CD8-positive, alpha-beta memory T cell (primary cell): ENCODE measurements at regions not wholly inside any gene's neighbourhood (a gene's known extent, or its start where the extent isn't known, plus 50 kb on each side); places are given as distances from the start of the nearest gene placed in this dataset.

Source experiments
- CTCF ChIA-PET: fragments of 350-600 bp; sonication (Branson Sonifier 250); formaldehyde crosslinking; loops from one replicate; lab custom pipeline; 2021; ENCODE audit warnings: antibody characterized with exemption; lab: Charles Lee
- POLR2A ChIA-PET: fragments of 350-600 bp; sonication (Branson Sonifier 250); formaldehyde crosslinking; loops from one replicate; lab custom pipeline; 2021; ENCODE audit warnings: antibody characterized with exemption; lab: Charles Lee
- DNase-seq, 5 donors: peaks; one replicate each; pipeline versions ENCODE4 v3.0.0 to v3.0.0-alpha.2; 2020 to 2022; ENCODE audit warnings: mixed read lengths in 1 of 5
- H3K27ac ChIP-seq: one replicate; pipeline ENCODE4 v1.7.0; 2013; ENCODE audit warnings: low read depth, mild to moderate bottlenecking, low read length, moderate library complexity
- H3K27me3 ChIP-seq: 2 replicates; pipeline ENCODE4 v1.7.0; 2013; ENCODE audit warnings: low read length, mild to moderate bottlenecking; ENCODE audit not compliant: insufficient read depth, poor library complexity, severe bottlenecking
- H3K36me3 ChIP-seq: 2 replicates; pipeline ENCODE4 v1.7.0; 2013; ENCODE audit warnings: mild to moderate bottlenecking, low read length, moderate library complexity; ENCODE audit not compliant: insufficient read depth
- H3K4me1 ChIP-seq: 2 replicates; pipeline ENCODE4 v1.7.0; 2013; ENCODE audit warnings: mild to moderate bottlenecking, low read length, moderate library complexity; ENCODE audit not compliant: insufficient read depth
- H3K4me3 ChIP-seq: 2 replicates; pipeline ENCODE4 v1.7.0; 2013; ENCODE audit warnings: mild to moderate bottlenecking, low read length
- H3K9me3 ChIP-seq: 2 replicates; pipeline ENCODE4 v1.7.0; 2013; ENCODE audit warnings: mild to moderate bottlenecking, low read length
- H3K27ac Mint-ChIP-seq, 8 donors: one replicate each; pipeline ENCODE4 v1.8.0; 2020 to 2021; ENCODE audit warnings: mixed read lengths in 8 of 8, mild to moderate bottlenecking in 6 of 8, inconsistent platforms in 3 of 8, moderate library complexity in 3 of 8
- H3K27me3 Mint-ChIP-seq, 2 donors: one replicate each; pipeline ENCODE4 v1.8.0; 2020 to 2021; ENCODE audit warnings: mixed read lengths in 2 of 2, mild to moderate bottlenecking in 1 of 2, moderate library complexity in 1 of 2
- H3K36me3 Mint-ChIP-seq, 3 donors: one replicate each; pipeline ENCODE4 v1.8.0; 2020 to 2021; ENCODE audit warnings: mixed read lengths in 3 of 3, inconsistent platforms in 1 of 3, mild to moderate bottlenecking in 1 of 3
- H3K4me1 Mint-ChIP-seq, 3 donors: one replicate each; pipeline ENCODE4 v1.8.0; 2020 to 2021; ENCODE audit warnings: mixed read lengths in 3 of 3, inconsistent platforms in 1 of 3, mild to moderate bottlenecking in 1 of 3
- H3K4me3 Mint-ChIP-seq, 7 donors: one replicate each; pipeline ENCODE4 v1.8.0; 2020 to 2021; ENCODE audit warnings: mixed read lengths in 7 of 7, mild to moderate bottlenecking in 6 of 7, moderate library complexity in 4 of 7, inconsistent platforms in 2 of 7
- H3K9me3 Mint-ChIP-seq, 5 donors: one replicate each; pipeline ENCODE4 v1.8.0; 2020 to 2022; ENCODE audit warnings: mixed read lengths in 5 of 5, mild to moderate bottlenecking in 3 of 5, moderate library complexity in 2 of 5, inconsistent platforms in 1 of 5

GRCh38 chr3:94529816-94530215 is 467.0 kb downstream of the NSUN3 start:
- no peaks in the 10 kb centered on the region for H3K27me3 Mint-ChIP-seq
- H3K27ac ChIP-seq: no peak overlapping the region
- no peaks in the 10 kb centered on the region for H3K4me1 Mint-ChIP-seq
- H3K36me3 ChIP-seq: no peaks in the 10 kb centered on the region
- CTCF ChIA-PET: no interaction called here
- no peak overlapping the region for H3K4me3 ChIP-seq
- POLR2A ChIA-PET: no interaction called here
- no peak for DNase-seq
- H3K27me3 ChIP-seq: no peaks in the 10 kb centered on the region
- H3K9me3 Mint-ChIP-seq: peaks cover 0 to 5% (median 3%) of the 10 kb centered on the region in 5 donors
- H3K9me3 ChIP-seq: no peaks in the 10 kb centered on the region
- H3K4me3 Mint-ChIP-seq: no peak overlapping the region
- no peaks in the 10 kb centered on the region for H3K4me1 ChIP-seq
- peaks cover 0 to 1% (median 0%) of the 10 kb centered on the region in 3 donors for H3K36me3 Mint-ChIP-seq
- H3K27ac Mint-ChIP-seq: no peak overlapping the region

DNA sequence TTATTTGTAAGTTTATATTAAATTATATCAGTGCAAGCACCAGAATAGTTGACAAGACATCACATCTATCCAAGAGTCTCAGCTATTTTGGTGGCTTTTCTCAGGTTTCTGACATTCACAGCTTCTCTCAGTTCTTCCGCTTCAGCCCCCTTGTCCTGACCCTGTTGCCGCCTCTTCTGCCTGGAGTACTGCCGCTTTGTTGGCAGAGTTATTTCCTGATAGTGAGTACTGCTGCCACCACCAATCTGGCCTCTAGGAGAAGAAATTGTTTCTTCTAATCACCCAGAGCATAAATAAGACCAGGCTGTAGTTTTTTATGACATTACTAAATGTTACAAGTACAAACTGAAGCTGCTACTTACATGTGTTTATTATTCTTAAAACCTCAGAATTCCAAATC is 470.1 kb downstream of the NSUN3 start:
- no peaks in the 10 kb centered on the region for H3K27me3 Mint-ChIP-seq
- Histone ChIP-seq H3K27ac (no peak overlapping the region), H3K36me3 (no peaks in the 10 kb centered on the region), H3K4me3 (no peak overlapping the region), H3K27me3 (no peaks in the 10 kb centered on the region), H3K4me1 (no peaks in the 10 kb centered on the region), H3K9me3 (no peaks in the 10 kb centered on the region)
- H3K9me3 Mint-ChIP-seq: peaks cover 0 to 9% (median 3%) of the 10 kb centered on the region in 5 donors
- no peaks in the 10 kb centered on the region for H3K4me1 Mint-ChIP-seq
- H3K27ac Mint-ChIP-seq: no peak overlapping the region
- DNase-seq: no peak
- no peaks in the 10 kb centered on the region for H3K36me3 Mint-ChIP-seq
- POLR2A ChIA-PET: no interaction called here
- CTCF ChIA-PET: no interaction called here
- no peak overlapping the region for H3K4me3 Mint-ChIP-seq

DNA sequence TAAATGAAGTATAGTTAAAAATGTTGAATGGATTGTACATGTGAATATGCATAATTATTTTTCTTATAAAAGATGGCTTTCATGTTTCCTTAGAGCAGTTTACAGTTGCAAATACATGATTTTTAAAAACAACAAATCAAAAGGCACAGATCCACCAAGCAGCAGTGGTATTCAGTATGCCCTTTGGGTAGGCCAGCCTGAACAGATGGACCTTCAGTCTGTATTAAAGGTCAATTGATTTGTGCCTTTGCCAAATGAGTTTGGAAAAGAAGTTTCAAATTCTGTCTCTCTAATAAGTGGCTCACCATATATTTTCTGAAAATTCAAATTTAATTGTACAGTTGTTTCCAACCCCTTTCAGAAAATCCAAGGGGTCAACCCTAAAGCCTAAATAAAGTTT is 477.1 kb downstream of the NSUN3 start:
- Mint-ChIP-seq H3K9me3 (peaks cover 0 to 32% (median 3%) of the 10 kb centered on the region in 5 donors), H3K27me3 (no peaks in the 10 kb centered on the region), H3K4me3 (no peak overlapping the region), H3K27ac (no peak overlapping the region), H3K4me1 (no peaks in the 10 kb centered on the region), H3K36me3 (no peaks in the 10 kb centered on the region)
- POLR2A ChIA-PET: no interaction called here
- Histone ChIP-seq H3K27ac (no peak overlapping the region), H3K27me3 (no peaks in the 10 kb centered on the region), H3K9me3 (no peaks in the 10 kb centered on the region), H3K36me3 (no peaks in the 10 kb centered on the region), H3K4me1 (no peaks in the 10 kb centered on the region), H3K4me3 (no peak overlapping the region)
- CTCF ChIA-PET: no interaction called here
- DNase-seq: no peak

- POLR2A ChIA-PET: no interaction called here
- H3K4me1 ChIP-seq: no peaks in the 10 kb centered on the region
- no peak overlapping the region for H3K27ac Mint-ChIP-seq
- H3K27me3 ChIP-seq: no peaks in the 10 kb centered on the region
- H3K4me1 Mint-ChIP-seq: no peaks in the 10 kb centered on the region
- H3K9me3 ChIP-seq: no peaks in the 10 kb centered on the region
- CTCF ChIA-PET: no interaction called here
- H3K27ac ChIP-seq: no peak overlapping the region
- peaks cover 1 to 23% (median 7%) of the 10 kb centered on the region in 5 donors for H3K9me3 Mint-ChIP-seq
- no peaks in the 10 kb centered on the region for H3K27me3 Mint-ChIP-seq
- no peaks in the 10 kb centered on the region for H3K36me3 ChIP-seq
- no peak for DNase-seq
- no peak overlapping the region for H3K4me3 Mint-ChIP-seq
- H3K4me3 ChIP-seq: no peak overlapping the region
- H3K36me3 Mint-ChIP-seq: no peaks in the 10 kb centered on the region
Measured at GRCh38 chr3:94543161-94543560, 480.3 kb downstream of the NSUN3 start.

DNA sequence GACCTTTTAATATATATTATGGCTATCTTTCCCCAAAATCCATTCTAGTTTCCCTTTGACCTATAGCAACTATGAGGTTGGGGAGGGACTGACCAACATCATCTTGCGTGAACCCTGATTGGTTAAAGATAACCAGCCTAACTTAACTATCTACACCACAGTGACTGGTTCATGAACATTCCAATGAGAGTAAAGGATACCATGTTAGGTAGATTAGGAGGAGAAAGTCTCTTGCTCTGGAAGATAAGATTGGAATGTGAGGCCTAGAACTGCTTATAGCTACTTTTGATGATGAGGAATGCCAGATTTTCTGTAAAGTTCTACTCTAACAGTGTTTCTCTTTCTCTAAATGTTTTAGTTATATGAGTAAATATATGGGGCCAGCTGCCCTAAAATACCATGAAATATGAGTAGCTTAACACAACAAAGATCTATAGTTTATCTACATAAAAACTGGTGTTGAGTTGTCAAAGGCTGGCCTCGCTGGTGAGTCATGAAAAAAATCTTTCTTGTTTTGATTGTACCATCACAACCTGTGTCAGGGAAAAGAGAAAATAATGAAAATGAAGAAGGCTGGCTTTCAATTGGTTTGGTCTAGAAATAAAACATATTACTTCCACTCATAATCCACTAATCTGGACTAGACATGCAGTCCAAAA is 481.4 kb downstream of the NSUN3 start:
- no peaks in the 10 kb centered on the region for H3K27me3 Mint-ChIP-seq
- POLR2A ChIA-PET: no interaction called here
- Histone ChIP-seq H3K27ac (no peak overlapping the region), H3K36me3 (no peaks in the 10 kb centered on the region), H3K27me3 (no peaks in the 10 kb centered on the region), H3K4me3 (no peak overlapping the region), H3K4me1 (no peaks in the 10 kb centered on the region), H3K9me3 (no peaks in the 10 kb centered on the region)
- no peak overlapping the region for H3K4me3 Mint-ChIP-seq
- no peak overlapping the region for H3K27ac Mint-ChIP-seq
- no peaks in the 10 kb centered on the region for H3K36me3 Mint-ChIP-seq
- CTCF ChIA-PET: no interaction called here
- no peak for DNase-seq
- peaks cover 3 to 24% (median 9%) of the 10 kb centered on the region in 5 donors for H3K9me3 Mint-ChIP-seq
- H3K4me1 Mint-ChIP-seq: no peaks in the 10 kb centered on the region

GRCh38 chr3:94548581-94549316 is 485.9 kb downstream of the NSUN3 start:
- Mint-ChIP-seq H3K4me1 (no peaks in the 10 kb centered on the region), H3K36me3 (no peaks in the 10 kb centered on the region), H3K27me3 (no peaks in the 10 kb centered on the region), H3K4me3 (no peak overlapping the region), H3K9me3 (peaks cover 16 to 29% (median 27%) of the 10 kb centered on the region in 5 donors), H3K27ac (no peak overlapping the region)
- Histone ChIP-seq H3K36me3 (no peaks in the 10 kb centered on the region), H3K4me3 (no peak overlapping the region), H3K27me3 (no peaks in the 10 kb centered on the region), H3K4me1 (no peaks in the 10 kb centered on the region), H3K27ac (no peak overlapping the region), H3K9me3 (no peaks in the 10 kb centered on the region)
- POLR2A ChIA-PET: no interaction called here
- CTCF ChIA-PET: no interaction called here
- no peak for DNase-seq

GRCh38 chr3:94561094-94561493 is 498.2 kb downstream of the NSUN3 start:
- Histone ChIP-seq H3K9me3 (no peaks in the 10 kb centered on the region), H3K36me3 (no peaks in the 10 kb centered on the region), H3K4me1 (no peaks in the 10 kb centered on the region), H3K4me3 (no peak overlapping the region), H3K27me3 (no peaks in the 10 kb centered on the region), H3K27ac (no peak overlapping the region)
- H3K4me1 Mint-ChIP-seq: no peaks in the 10 kb centered on the region
- DNase-seq: no peak
- no peak overlapping the region for H3K4me3 Mint-ChIP-seq
- POLR2A ChIA-PET: no interaction called here
- CTCF ChIA-PET: no interaction called here
- H3K27me3 Mint-ChIP-seq: no peaks in the 10 kb centered on the region
- H3K27ac Mint-ChIP-seq: no peak overlapping the region
- peaks cover 2 to 14% (median 6%) of the 10 kb centered on the region in 5 donors for H3K9me3 Mint-ChIP-seq
- H3K36me3 Mint-ChIP-seq: no peaks in the 10 kb centered on the region

DNA sequence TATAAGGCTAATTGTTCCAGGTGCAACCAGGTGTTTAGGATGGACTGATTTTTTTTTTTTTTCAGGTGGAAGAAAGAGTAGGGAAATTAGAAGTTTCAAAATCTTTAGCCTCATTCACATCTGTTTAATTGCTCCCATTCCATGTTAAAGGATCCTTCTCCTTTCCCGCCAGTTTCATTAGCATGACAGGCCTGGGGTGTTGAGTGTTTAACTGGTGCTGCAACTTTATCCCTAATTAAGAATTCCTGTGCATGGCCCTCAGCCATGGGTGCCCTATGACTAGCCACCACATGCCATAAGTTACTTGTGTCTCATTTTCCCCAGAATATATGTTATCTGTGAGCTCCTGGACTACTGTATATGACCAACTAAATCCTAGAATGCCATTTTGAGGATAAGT is 501.4 kb downstream of the NSUN3 start:
- no peaks in the 10 kb centered on the region for H3K27me3 ChIP-seq
- no peak overlapping the region for H3K4me3 ChIP-seq
- Mint-ChIP-seq H3K4me1 (no peaks in the 10 kb centered on the region), H3K36me3 (no peaks in the 10 kb centered on the region), H3K9me3 (peaks cover 0 to 9% (median 4%) of the 10 kb centered on the region in 5 donors), H3K4me3 (no peak overlapping the region), H3K27me3 (no peaks in the 10 kb centered on the region), H3K27ac (no peak overlapping the region)
- H3K27ac ChIP-seq: no peak overlapping the region
- H3K9me3 ChIP-seq: no peaks in the 10 kb centered on the region
- CTCF ChIA-PET: no interaction called here
- no peaks in the 10 kb centered on the region for H3K36me3 ChIP-seq
- DNase-seq: no peak
- POLR2A ChIA-PET: no interaction called here
- no peaks in the 10 kb centered on the region for H3K4me1 ChIP-seq
